Sigmoid colon (tissue), 6 donors: ENCODE measurements at regions not wholly inside any gene's neighbourhood (a gene's known extent, or its start where the extent isn't known, plus 50 kb on each side); places are given as distances from the start of the nearest gene placed in this dataset.

Source experiments
- DNase-seq: peaks from one replicate; pipeline ENCODE4 v3.0.0-alpha.2; 2019
- H3K27ac ChIP-seq, 4 donors: fragments of 200-600 bp; sonication (generic); one replicate each; pipeline ENCODE4 v1.5.1; 2016 to 2019; ENCODE audit warnings: mild to moderate bottlenecking in 1 of 4
- H3K27me3 ChIP-seq, 3 donors: fragments of 200-600 bp; sonication (generic); one replicate each; pipeline ENCODE4 v1.5.1; 2019; ENCODE audit warnings: mild to moderate bottlenecking in 1 of 3
- H3K36me3 ChIP-seq, 4 donors: fragments of 200-600 bp; sonication (generic); one replicate each; pipeline ENCODE4 v1.5.1; 2016 to 2019
- H3K4me1 ChIP-seq, 4 donors: fragments of 200-600 bp; sonication (generic); one replicate each; pipeline ENCODE4 v1.5.1; 2017 to 2019
- H3K4me3 ChIP-seq, 4 donors: fragments of 200-600 bp; sonication (generic); one replicate each; pipeline ENCODE4 v1.5.1; 2017 to 2019; ENCODE audit warnings: mild to moderate bottlenecking in 2 of 4, moderate library complexity in 1 of 4
- H3K9me3 ChIP-seq, 4 donors: fragments of 200-600 bp in 3 of 4; sonication (generic) in 3 of 4; one replicate each; pipeline versions ENCODE4 v1.5.1 to v1.6.1; 2013 to 2019
- CTCF ChIP-seq, 4 experiments: fragments of 450-650 bp in 3 of 4; fragments of 200-600 bp in 1 of 4; IDR thresholded peaks; one replicate each; pipeline ENCODE4 v1.5.1; 2016 to 2019; ENCODE audit warnings: antibody characterized with exemption in 4 of 4, mild to moderate bottlenecking in 3 of 4, moderate library complexity in 2 of 4
- EP300 ChIP-seq, 4 donors: sonication (generic); formaldehyde crosslinking; IDR thresholded peaks; one replicate each; pipeline ENCODE4 v1.6.1; 2017; ENCODE audit warnings: antibody characterized with exemption in 4 of 4
- POLR2A ChIP-seq, 2 donors: fragments of 450-650 bp; IDR thresholded peaks; one replicate each; pipeline ENCODE4 v1.6.1; 2016; ENCODE audit warnings: antibody characterized with exemption in 2 of 2, mild to moderate bottlenecking in 2 of 2, moderate library complexity in 2 of 2
- POLR2AphosphoS5 ChIP-seq, 4 donors: sonication (generic); formaldehyde crosslinking; IDR thresholded peaks; one replicate each; pipeline ENCODE4 v1.6.1; 2017; ENCODE audit warnings: antibody characterized with exemption in 4 of 4
- WGBS, 2 donors: extraction: QIAGEN DNeasy Blood & Tissue Kit; methylation state at CpG; one replicate each; pipeline ENCODE4 v1.1.7; 2013; 5-methylcytosine and 5-hydroxymethylcytosine counted together
- intact Hi-C: fragments of 100-400 bp; cut with DNase I; formaldehyde crosslinking; loops from one replicate; pipeline ENCODE4 v1.15.1; 2023
- donor health status: healthy with polysubstance abuse.
- donor health status: healthy.

- TF ChIP-seq CTCF (IDR thresholded peaks at IDR 0.05) (no peak), POLR2A (IDR thresholded peaks at IDR 0.05) (no peak), POLR2AphosphoS5 (IDR thresholded peaks at IDR 0.05) (no peak), EP300 (IDR thresholded peaks at IDR 0.05) (no peak)
- Histone ChIP-seq H3K27me3 (no peaks in the 10 kb centered on the region), H3K9me3 (peaks cover 0 to 4% (median 0%) of the 10 kb centered on the region in 4 donors), H3K4me3 (no peak overlapping the region), H3K36me3 (no peaks in the 10 kb centered on the region), H3K4me1 (no peaks in the 10 kb centered on the region), H3K27ac (no peak overlapping the region)
- DNase-seq: no peak
- 84 to 86% methylated on average over 2 of the region's 2 CpGs for WGBS, 2 donors
- intact Hi-C loops: no loop called here
Measured at GRCh38 chr5:164266571-164266970, 761.2 kb downstream of the MAT2B start.

DNA sequence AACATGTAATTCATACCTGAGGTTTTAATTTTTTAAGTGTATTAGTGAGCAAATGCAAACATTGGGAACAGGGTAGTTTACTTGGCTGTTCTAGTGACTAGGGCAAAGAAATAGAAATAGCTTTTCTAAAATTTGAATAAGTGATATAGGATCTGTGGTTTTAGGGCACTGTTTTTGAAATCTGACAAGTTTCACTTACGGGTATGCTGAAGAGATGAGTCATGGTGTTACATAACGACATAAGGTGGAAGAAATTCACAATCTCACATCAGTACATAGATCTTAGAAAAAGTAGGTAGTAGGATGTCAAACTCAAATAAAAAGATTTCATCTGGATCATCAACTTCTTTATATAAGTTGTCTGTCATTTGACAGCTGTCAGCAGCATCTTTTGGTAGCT lies 772.3 kb downstream of the MAT2B start:
- no peak for DNase-seq
- intact Hi-C loops: no loop called here
- H3K4me3 ChIP-seq: no peak overlapping the region
- no peak for TF ChIP-seq EP300 (IDR thresholded peaks at IDR 0.05)
- TF ChIP-seq CTCF (IDR thresholded peaks at IDR 0.05): no peak
- TF ChIP-seq POLR2AphosphoS5 (IDR thresholded peaks at IDR 0.05): no peak
- no peak for TF ChIP-seq POLR2A (IDR thresholded peaks at IDR 0.05)
- H3K9me3 ChIP-seq: no peaks in the 10 kb centered on the region
- H3K36me3 ChIP-seq: no peaks in the 10 kb centered on the region
- no peaks in the 10 kb centered on the region for H3K27me3 ChIP-seq
- 43 to 47% methylated on average over 2 of the region's 2 CpGs for WGBS, 2 donors
- no peaks in the 10 kb centered on the region for H3K4me1 ChIP-seq
- H3K27ac ChIP-seq: no peak overlapping the region

DNA sequence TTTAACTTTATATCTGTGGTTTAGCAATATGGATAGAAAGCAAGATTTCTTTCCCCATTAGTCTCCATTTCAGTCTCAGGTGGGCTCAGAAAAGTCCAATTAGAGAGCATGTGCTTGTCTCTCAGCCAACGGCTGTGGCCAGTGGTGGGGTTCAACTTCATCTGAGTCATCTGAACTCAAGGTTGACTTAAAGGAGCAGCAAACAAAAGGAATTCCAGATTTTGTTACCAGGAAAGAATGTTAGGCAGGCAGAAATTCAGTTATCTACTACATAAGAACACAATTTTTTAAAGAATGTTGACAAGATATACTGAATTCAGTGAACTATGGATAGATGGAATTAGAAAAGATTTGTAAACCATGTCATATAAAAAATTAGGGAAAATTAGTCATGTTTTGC lies 784.1 kb downstream of the MAT2B start:
- Histone ChIP-seq H3K36me3 (no peaks in the 10 kb centered on the region), H3K27ac (no peak overlapping the region), H3K27me3 (no peaks in the 10 kb centered on the region), H3K4me3 (no peak overlapping the region), H3K4me1 (no peaks in the 10 kb centered on the region), H3K9me3 (no peaks in the 10 kb centered on the region)
- no peak for DNase-seq
- intact Hi-C loops: no loop called here
- WGBS, 2 donors: 40 to 75% methylated on average over 1 of the region's 1 CpG
- no peak for TF ChIP-seq POLR2A (IDR thresholded peaks at IDR 0.05)
- no peak for TF ChIP-seq EP300 (IDR thresholded peaks at IDR 0.05)
- TF ChIP-seq POLR2AphosphoS5 (IDR thresholded peaks at IDR 0.05): no peak
- no peak for TF ChIP-seq CTCF (IDR thresholded peaks at IDR 0.05)

DNA sequence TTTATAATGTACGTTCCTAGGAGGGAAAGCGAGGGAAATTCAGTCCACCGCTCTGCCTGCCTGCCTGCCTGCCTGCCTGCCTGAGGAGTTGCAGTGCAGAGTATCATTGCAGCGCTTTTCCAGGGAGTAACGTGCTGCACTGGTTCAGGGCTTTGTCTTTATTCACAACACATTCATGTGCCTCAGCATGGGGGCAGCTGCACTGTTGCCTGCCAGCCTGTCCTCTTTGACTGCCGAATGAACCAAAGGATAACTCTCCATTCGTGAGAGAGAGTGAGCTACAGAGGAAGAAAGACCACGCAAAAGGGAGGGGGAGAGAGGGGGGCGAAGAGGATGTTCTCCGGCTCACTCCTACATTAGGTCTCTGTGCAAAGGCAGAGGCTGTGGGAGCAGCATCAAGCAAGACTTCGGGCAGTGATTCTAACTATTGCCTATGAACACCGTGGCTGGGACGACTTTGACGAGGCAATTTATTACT lies 791.2 kb downstream of the MAT2B start:
- Histone ChIP-seq H3K36me3 (no peaks in the 10 kb centered on the region), H3K27ac (no peak overlapping the region), H3K4me1 (peaks cover 0 to 4% (median 0%) of the 10 kb centered on the region in 4 donors), H3K9me3 (no peaks in the 10 kb centered on the region), H3K27me3 (no peaks in the 10 kb centered on the region), H3K4me3 (peak overlapping the region in 2 of 4 donors; percentile 24 to 31)
- intact Hi-C loops: no loop called here
- DNase-seq: no peak
- no peak for TF ChIP-seq POLR2AphosphoS5 (IDR thresholded peaks at IDR 0.05)
- TF ChIP-seq CTCF (IDR thresholded peaks at IDR 0.05): no peak
- no peak for TF ChIP-seq POLR2A (IDR thresholded peaks at IDR 0.05)
- TF ChIP-seq EP300 (IDR thresholded peaks at IDR 0.05): no peak
- WGBS, 2 donors: 31 to 33% methylated on average over 14 of the region's 14 CpGs

DNA sequence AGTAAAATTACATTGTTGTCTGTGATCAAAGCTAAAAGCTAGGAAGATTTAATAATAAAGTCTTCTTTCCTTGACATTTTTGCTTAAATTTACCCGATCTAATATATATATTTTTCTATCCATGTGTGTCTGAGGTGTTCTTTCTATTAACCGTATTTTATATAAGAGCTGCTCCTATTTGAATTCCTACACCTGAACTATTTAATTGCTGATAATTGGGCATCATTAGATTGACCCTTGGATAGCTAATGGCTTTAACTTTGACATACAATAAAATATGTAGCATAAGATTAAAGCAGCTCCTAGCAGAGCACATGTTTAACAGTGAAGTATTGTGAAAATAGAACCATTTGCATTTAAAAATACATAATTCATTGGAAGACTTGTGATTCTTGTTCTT lies 792.7 kb downstream of the MAT2B start:
- intact Hi-C loops: no loop called here
- H3K27ac ChIP-seq: no peak overlapping the region
- peaks cover 0 to 10% (median 2%) of the 10 kb centered on the region in 4 donors for H3K4me1 ChIP-seq
- no peak overlapping the region for H3K4me3 ChIP-seq
- H3K27me3 ChIP-seq: no peaks in the 10 kb centered on the region
- 89% methylated on average over 2 of the region's 2 CpGs for WGBS, 2 donors
- H3K9me3 ChIP-seq: no peaks in the 10 kb centered on the region
- DNase-seq: no peak
- TF ChIP-seq POLR2A (IDR thresholded peaks at IDR 0.05): no peak
- no peak for TF ChIP-seq EP300 (IDR thresholded peaks at IDR 0.05)
- TF ChIP-seq POLR2AphosphoS5 (IDR thresholded peaks at IDR 0.05): no peak
- TF ChIP-seq CTCF (IDR thresholded peaks at IDR 0.05): no peak
- no peaks in the 10 kb centered on the region for H3K36me3 ChIP-seq
